ENCODE measurements at regions not wholly inside any gene's neighbourhood (a gene's known extent, or its start where the extent isn't known, plus 50 kb on each side); places are given as distances from the start of the nearest gene placed in this dataset.

DNA sequence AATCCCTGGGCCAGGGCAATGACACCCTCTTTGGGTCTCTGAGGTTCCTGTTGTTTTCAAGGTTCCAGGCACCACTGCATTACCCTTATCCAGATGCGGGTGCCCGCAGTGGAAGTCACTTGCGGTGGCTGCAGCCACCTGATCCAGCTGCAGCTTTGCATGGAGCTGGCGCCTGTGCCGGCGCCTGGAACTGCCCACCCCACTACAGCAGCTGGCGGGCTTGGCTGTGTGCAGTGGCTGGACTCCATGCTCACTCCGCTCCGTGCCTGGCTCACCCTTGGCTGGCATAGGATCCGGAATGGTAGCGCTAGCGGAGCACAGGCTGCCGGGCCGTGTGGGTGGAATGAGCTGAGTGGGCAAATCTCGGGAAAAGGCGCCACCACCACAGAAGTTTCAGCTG is 832.6 kb upstream of the CADM2 start:
- ATAC-seq: no peak
- H3K27ac Mint-ChIP-seq: no peak overlapping the region
- peaks cover 6 to 17% of the 10 kb centered on the region in 2 donors for H3K9me3 Mint-ChIP-seq

DNA sequence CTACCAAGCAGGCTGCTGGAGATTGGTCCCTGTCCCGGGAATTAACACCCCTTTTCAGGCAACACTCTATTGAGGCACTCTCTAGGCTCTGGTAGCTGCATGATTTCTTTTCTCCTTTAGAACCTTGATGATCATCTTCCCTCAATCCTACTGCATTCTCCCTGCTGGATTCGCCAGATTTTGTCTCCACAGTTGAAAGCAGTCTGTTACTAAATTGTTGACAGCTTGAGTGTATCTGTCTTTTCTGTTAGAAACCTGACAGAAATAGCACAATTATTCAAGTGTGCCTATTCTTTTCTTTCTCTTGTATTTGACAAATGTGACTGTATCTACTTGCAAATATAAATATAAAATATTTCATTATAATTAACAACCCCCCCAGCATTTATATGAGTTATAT is 830.8 kb upstream of the CADM2 start:
- Mint-ChIP-seq H3K27me3 (ENCODE audit: low read depth in 2 of 2) (no peaks in the 10 kb centered on the region), H3K4me1 (no peaks in the 10 kb centered on the region), H3K36me3 (no peaks in the 10 kb centered on the region), H3K27ac (no peak overlapping the region), H3K9me3 (peaks cover 7 to 21% of the 10 kb centered on the region in 2 donors), H3K4me3 (no peak overlapping the region)
- no peak for DNase-seq
- no peak for ATAC-seq
- H3K9me3 ChIP-seq (ENCODE audit: control insufficient read depth, insufficient read depth, low read length): peaks cover 17% of the 10 kb centered on the region
- intact Hi-C loops (cut with micrococcal nuclease): no loop called here
- TF ChIP-seq, protein P1, sequence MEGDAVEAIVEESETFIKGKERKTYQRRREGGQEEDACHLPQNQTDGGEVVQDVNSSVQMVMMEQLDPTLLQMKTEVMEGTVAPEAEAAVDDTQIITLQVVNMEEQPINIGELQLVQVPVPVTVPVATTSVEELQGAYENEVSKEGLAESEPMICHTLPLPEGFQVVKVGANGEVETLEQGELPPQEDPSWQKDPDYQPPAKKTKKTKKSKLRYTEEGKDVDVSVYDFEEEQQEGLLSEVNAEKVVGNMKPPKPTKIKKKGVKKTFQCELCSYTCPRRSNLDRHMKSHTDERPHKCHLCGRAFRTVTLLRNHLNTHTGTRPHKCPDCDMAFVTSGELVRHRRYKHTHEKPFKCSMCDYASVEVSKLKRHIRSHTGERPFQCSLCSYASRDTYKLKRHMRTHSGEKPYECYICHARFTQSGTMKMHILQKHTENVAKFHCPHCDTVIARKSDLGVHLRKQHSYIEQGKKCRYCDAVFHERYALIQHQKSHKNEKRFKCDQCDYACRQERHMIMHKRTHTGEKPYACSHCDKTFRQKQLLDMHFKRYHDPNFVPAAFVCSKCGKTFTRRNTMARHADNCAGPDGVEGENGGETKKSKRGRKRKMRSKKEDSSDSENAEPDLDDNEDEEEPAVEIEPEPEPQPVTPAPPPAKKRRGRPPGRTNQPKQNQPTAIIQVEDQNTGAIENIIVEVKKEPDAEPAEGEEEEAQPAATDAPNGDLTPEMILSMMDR (IDR thresholded peaks at IDR 0.05): no peak
- no peaks in the 10 kb centered on the region for H3K27me3 ChIP-seq (ENCODE audit: control insufficient read depth, insufficient read depth, low read length)
- H3K36me3 ChIP-seq (ENCODE audit: control insufficient read depth, insufficient read depth, low read length): no peaks in the 10 kb centered on the region
- H3K27ac ChIP-seq (ENCODE audit: low read length): no peak overlapping the region
- no peaks in the 10 kb centered on the region for H3K4me1 ChIP-seq (ENCODE audit: control insufficient read depth, insufficient read depth, low read length)
- WGBS (ENCODE audit: insufficient coverage): 75% methylated on average over 1 of the region's 2 CpGs
- H3K4me3 ChIP-seq (ENCODE audit: low read length): no peak overlapping the region

More for the DNA sequence above, 832.6 kb upstream of the CADM2 start:
- WGBS (ENCODE audit: insufficient coverage): 97% methylated on average over 14 of the region's 16 CpGs
- no peaks in the 10 kb centered on the region for H3K36me3 Mint-ChIP-seq
- TF ChIP-seq, protein P1 (IDR thresholded peaks at IDR 0.05): no peak
- H3K4me1 ChIP-seq (ENCODE audit: control insufficient read depth, insufficient read depth, low read length): no peaks in the 10 kb centered on the region
- no peak overlapping the region for H3K4me3 Mint-ChIP-seq
- no peak overlapping the region for H3K4me3 ChIP-seq (ENCODE audit: low read length)
- no peaks in the 10 kb centered on the region for H3K27me3 Mint-ChIP-seq (ENCODE audit: low read depth in 2 of 2)
- H3K36me3 ChIP-seq (ENCODE audit: control insufficient read depth, insufficient read depth, low read length): no peaks in the 10 kb centered on the region
- peaks cover 17% of the 10 kb centered on the region for H3K9me3 ChIP-seq (ENCODE audit: control insufficient read depth, insufficient read depth, low read length)
- no peak overlapping the region for H3K27ac ChIP-seq (ENCODE audit: low read length)
- intact Hi-C loops (cut with micrococcal nuclease): no loop called here
- H3K27me3 ChIP-seq (ENCODE audit: control insufficient read depth, insufficient read depth, low read length): no peaks in the 10 kb centered on the region
- no peak for DNase-seq
- no peaks in the 10 kb centered on the region for H3K4me1 Mint-ChIP-seq

DNA sequence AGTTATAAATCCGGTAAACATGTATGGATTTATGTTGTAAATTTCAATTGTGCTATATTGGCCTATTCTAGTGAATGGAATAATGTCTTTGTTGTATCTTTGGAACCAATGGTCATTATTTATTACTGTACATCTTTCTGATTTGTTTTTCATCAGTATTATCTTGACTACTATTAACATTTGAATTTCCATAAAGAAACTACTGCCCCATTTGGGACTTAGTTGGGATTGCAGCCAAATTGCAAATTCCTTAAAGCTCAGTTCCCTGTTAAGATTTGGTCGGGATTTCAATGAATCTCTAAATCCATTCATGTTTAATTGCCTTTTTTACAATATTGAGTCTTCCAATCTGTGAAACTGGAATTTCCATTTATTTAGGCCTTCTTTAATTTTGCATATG is 822.4 kb upstream of the CADM2 start:
- H3K4me3 Mint-ChIP-seq: no peak overlapping the region
- no peak overlapping the region for H3K27ac ChIP-seq (ENCODE audit: low read length)
- intact Hi-C loops (cut with micrococcal nuclease): no loop called here
- ATAC-seq (no peak), DNase-seq (no peak)
- H3K27ac Mint-ChIP-seq: no peak overlapping the region
- no peaks in the 10 kb centered on the region for H3K9me3 ChIP-seq (ENCODE audit: control insufficient read depth, insufficient read depth, low read length)
- no peaks in the 10 kb centered on the region for H3K36me3 ChIP-seq (ENCODE audit: control insufficient read depth, insufficient read depth, low read length)
- peaks cover 7 to 19% of the 10 kb centered on the region in 2 donors for H3K9me3 Mint-ChIP-seq
- H3K27me3 ChIP-seq (ENCODE audit: control insufficient read depth, insufficient read depth, low read length): no peaks in the 10 kb centered on the region
- 63% methylated on average over 1 of the region's 2 CpGs for WGBS (ENCODE audit: insufficient coverage)
- H3K27me3 Mint-ChIP-seq (ENCODE audit: low read depth in 2 of 2): no peaks in the 10 kb centered on the region
- no peaks in the 10 kb centered on the region for H3K36me3 Mint-ChIP-seq
- no peak overlapping the region for H3K4me3 ChIP-seq (ENCODE audit: low read length)
- H3K4me1 ChIP-seq (ENCODE audit: control insufficient read depth, insufficient read depth, low read length): no peaks in the 10 kb centered on the region
- H3K4me1 Mint-ChIP-seq: no peaks in the 10 kb centered on the region
- TF ChIP-seq, protein P1 (IDR thresholded peaks at IDR 0.05): no peak

DNA sequence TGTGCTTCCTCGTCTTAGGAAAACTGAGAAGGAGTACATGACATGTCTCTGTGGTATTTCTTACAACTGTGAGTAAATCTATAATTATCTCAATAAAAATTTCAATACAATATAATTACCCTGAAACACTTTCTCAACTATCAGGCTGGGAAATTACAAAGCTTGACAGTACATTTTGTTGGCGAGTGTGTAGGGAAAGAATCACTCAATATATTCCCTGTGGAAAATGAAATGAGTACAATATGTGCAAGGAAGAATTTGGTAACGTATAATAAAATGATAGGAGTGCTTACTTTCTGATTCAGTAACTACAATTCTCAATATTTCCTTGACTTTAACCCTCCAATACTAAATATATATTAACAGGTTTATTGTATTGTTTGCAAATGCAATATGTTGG is 818.2 kb upstream of the CADM2 start:
- ATAC-seq: no peak
- TF ChIP-seq, protein P1 (IDR thresholded peaks at IDR 0.05): no peak

More for the DNA sequence above, 818.2 kb upstream of the CADM2 start:
- Histone ChIP-seq H3K36me3 (ENCODE audit: control insufficient read depth, insufficient read depth, low read length) (no peaks in the 10 kb centered on the region), H3K27ac (ENCODE audit: low read length) (no peak overlapping the region), H3K4me1 (ENCODE audit: control insufficient read depth, insufficient read depth, low read length) (no peaks in the 10 kb centered on the region), H3K9me3 (ENCODE audit: control insufficient read depth, insufficient read depth, low read length) (no peaks in the 10 kb centered on the region), H3K4me3 (ENCODE audit: low read length) (no peak overlapping the region), H3K27me3 (ENCODE audit: control insufficient read depth, insufficient read depth, low read length) (no peaks in the 10 kb centered on the region)
- DNase-seq: no peak
- Mint-ChIP-seq H3K36me3 (no peaks in the 10 kb centered on the region), H3K4me1 (no peaks in the 10 kb centered on the region), H3K9me3 (peaks cover 7 to 10% of the 10 kb centered on the region in 2 donors), H3K27ac (no peak overlapping the region), H3K4me3 (no peak overlapping the region), H3K27me3 (ENCODE audit: low read depth in 2 of 2) (no peaks in the 10 kb centered on the region)
- intact Hi-C loops (cut with micrococcal nuclease): no loop called here
- 60% methylated on average over 1 of the region's 3 CpGs for WGBS (ENCODE audit: insufficient coverage)

Measured in natural killer cell (primary cell).